Psoas muscle (tissue), 7 donors: ENCODE measurements at regions not wholly inside any gene's neighbourhood (a gene's known extent, or its start where the extent isn't known, plus 50 kb on each side); places are given as distances from the start of the nearest gene placed in this dataset.

Source experiments
- ATAC-seq, 4 donors: fragments of 200-7000 bp; cut with Tn5 transposase; one replicate each; pipeline ENCODE4 v1.9.1; 2020; ENCODE audit warnings: moderate library complexity in 3 of 4, mild to moderate bottlenecking in 2 of 4
- DNase-seq, 2 donors: peaks; one replicate each; pipeline ENCODE4 v3.0.0-alpha.2; 2020
- H3K27ac ChIP-seq: fragments of 200-600 bp; one replicate; pipeline ENCODE4 v1.8.0; 2022
- H3K27me3 ChIP-seq, 3 donors: fragments of 200-600 bp in 1 of 3; one replicate each; pipeline versions ENCODE4 v1.6.1 to v1.8.0; 2013 to 2022; ENCODE audit warnings: low read length in 2 of 3, mild to moderate bottlenecking in 2 of 3, moderate library complexity in 1 of 3; ENCODE audit not compliant: insufficient read depth in 3 of 3
- H3K36me3 ChIP-seq, 2 donors: fragments of 200-600 bp in 1 of 2; one replicate each; pipeline versions ENCODE4 v1.6.1 to v1.8.0; 2013 to 2022; ENCODE audit warnings: low read depth in 1 of 2, mild to moderate bottlenecking in 1 of 2, moderate library complexity in 1 of 2; ENCODE audit not compliant: insufficient read depth in 1 of 2
- H3K4me1 ChIP-seq: fragments of 200-600 bp; one replicate; pipeline ENCODE4 v1.8.0; 2022
- H3K4me3 ChIP-seq: fragments of 200-600 bp; one replicate; pipeline ENCODE4 v1.8.0; 2022; ENCODE audit warnings: mild to moderate bottlenecking
- H3K9me3 ChIP-seq: fragments of 200-600 bp; one replicate; pipeline ENCODE4 v1.8.0; 2022
- CTCF ChIP-seq: fragments of 200-600 bp; IDR thresholded peaks from one replicate; pipeline ENCODE4 v1.8.0; 2022; ENCODE audit warnings: antibody characterized with exemption
- WGBS, 3 donors: extraction: QIAGEN DNeasy Blood & Tissue Kit; methylation state at CpG; one replicate each; pipeline versions ENCODE4 v1.1.6 to v1.1.7; 2013; 5-methylcytosine and 5-hydroxymethylcytosine counted together
- intact Hi-C, 2 donors: fragments of 100-400 bp; cut with DNase I; formaldehyde crosslinking; loops; one replicate each; pipeline versions ENCODE4 v1.11.0 to v1.14.2; 2022
- donor health status: healthy with polysubstance abuse.
- donor health status: DM: no; HTN: no; CAD: no; lungs with moderate emphysema.
- donor health status: Bipolar disorder and iron deficiency.
- donor health status: healthy.
- donor health status: DM: yes; HTN: yes; CAD: no.
- donor health status: DM: no; HTN: no; CAD: no.
- donor health status: DM: yes; HTN: yes; CAD: no.

- no peak overlapping the region for H3K27ac ChIP-seq
- no peaks in the 10 kb centered on the region for H3K27me3 ChIP-seq
- no peaks in the 10 kb centered on the region for H3K4me1 ChIP-seq
- intact Hi-C loops = no loop called here
- H3K36me3 ChIP-seq = no peaks in the 10 kb centered on the region
- no peak for ATAC-seq
- TF ChIP-seq CTCF = no peak
- WGBS, 3 donors = 86 to 98% (median 95%) methylated on average over 2 of the region's 2 CpGs
- no peaks in the 10 kb centered on the region for H3K9me3 ChIP-seq
- no peak overlapping the region for H3K4me3 ChIP-seq
- no peak for DNase-seq
Observed at GRCh38 chr1:219472596-219472995, 140.3 kb downstream of the ZC3H11B start.

- TF ChIP-seq CTCF = no peak
- Histone ChIP-seq H3K36me3 (no peaks in the 10 kb centered on the region), H3K27ac (no peak overlapping the region), H3K4me3 (no peak overlapping the region), H3K4me1 (no peaks in the 10 kb centered on the region), H3K27me3 (no peaks in the 10 kb centered on the region), H3K9me3 (no peaks in the 10 kb centered on the region)
- WGBS, 3 donors = 37 to 55% (median 38%) methylated on average over 2 of the region's 2 CpGs
- DNase-seq (no peak), ATAC-seq (no peak)
- intact Hi-C loops = no loop called here
Observed at GRCh38 chr1:219467524-219467923, 145.4 kb downstream of the ZC3H11B start.

GRCh38 chr1:219466766-219467165 is 146.1 kb downstream of the ZC3H11B start:
- DNase-seq = no peak
- Histone ChIP-seq H3K4me3 (no peak overlapping the region), H3K27me3 (no peaks in the 10 kb centered on the region), H3K36me3 (no peaks in the 10 kb centered on the region), H3K9me3 (no peaks in the 10 kb centered on the region), H3K27ac (no peak overlapping the region), H3K4me1 (no peaks in the 10 kb centered on the region)
- no peak for TF ChIP-seq CTCF
- no peak for ATAC-seq
- intact Hi-C loops = no loop called here

GRCh38 chr1:219465212-219466093 is 147.5 kb downstream of the ZC3H11B start:
- 80 to 90% (median 86%) methylated on average over 7 of the region's 7 CpGs for WGBS, 3 donors
- intact Hi-C loops = no loop called here
- no peaks in the 10 kb centered on the region for H3K27me3 ChIP-seq
- H3K4me1 ChIP-seq = no peaks in the 10 kb centered on the region
- ATAC-seq = no peak
- no peak overlapping the region for H3K4me3 ChIP-seq
- no peaks in the 10 kb centered on the region for H3K9me3 ChIP-seq
- TF ChIP-seq CTCF = no peak
- no peak for DNase-seq
- H3K36me3 ChIP-seq = no peaks in the 10 kb centered on the region
- no peak overlapping the region for H3K27ac ChIP-seq

GRCh38 chr1:219463636-219464035 is 149.3 kb downstream of the ZC3H11B start:
- no peaks in the 10 kb centered on the region for H3K9me3 ChIP-seq
- H3K4me1 ChIP-seq = no peaks in the 10 kb centered on the region
- H3K4me3 ChIP-seq = no peak overlapping the region
- no peaks in the 10 kb centered on the region for H3K27me3 ChIP-seq
- intact Hi-C loops = no loop called here
- H3K27ac ChIP-seq = no peak overlapping the region
- no peaks in the 10 kb centered on the region for H3K36me3 ChIP-seq
- TF ChIP-seq CTCF = no peak
- 20 to 39% (median 31%) methylated on average over 4 of the region's 4 CpGs for WGBS, 3 donors
- no peak for ATAC-seq
- no peak for DNase-seq
